GM13977 (cell line): ENCODE measurements at regions not wholly inside any gene's neighbourhood (a gene's known extent, or its start where the extent isn't known, plus 50 kb on each side); places are given as distances from the start of the nearest gene placed in this dataset.

Source experiments
- DNase-seq: peaks from one replicate; pipeline ENCODE4 v3.0.0; 2012; ENCODE audit warnings: low spot score
- in situ Hi-C: fragments of 300-500 bp; cut with MboI; formaldehyde crosslinking; loops from one replicate; pipeline ENCODE4 v1.12.0; 2022; ENCODE audit warnings: low sequenced_read_pairs, low pct_unique_long_range_greater_than_20kb, mixed read lengths, inconsistent platforms; ENCODE audit not compliant: unreplicated experiment
- TF ChIP-seq, protein P1 (sequence below): IDR thresholded peaks from 2 replicates; pipeline ENCODE4 v1.5.1; 2012; ENCODE audit warnings: mild to moderate bottlenecking, control low read depth; ENCODE audit not compliant: insufficient read depth; ENCODE audit errors: extremely low read depth, missing control alignments

DNA sequence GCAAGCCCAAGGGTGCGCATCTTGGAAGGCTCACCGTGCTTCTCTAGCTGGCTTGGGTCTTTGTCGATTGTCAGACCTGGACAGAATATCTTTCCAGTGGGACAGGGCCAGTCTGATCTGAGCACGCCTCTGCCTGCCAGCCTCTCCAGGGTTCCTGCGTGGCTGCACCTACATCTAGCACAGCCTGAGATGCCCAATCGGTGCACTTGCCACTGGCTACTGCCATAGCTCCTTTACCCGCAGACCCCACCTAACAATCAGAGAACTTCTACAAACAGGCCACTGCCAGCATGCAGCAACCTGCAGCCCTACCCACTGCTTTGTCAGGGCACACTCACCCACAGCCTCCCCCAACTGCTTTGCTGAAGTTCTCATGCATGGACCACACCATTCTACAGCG lies 56.7 kb upstream of the PHACTR3 start:
- DNase-seq = no peak
- in situ Hi-C loops = no loop called here
- TF ChIP-seq, protein P1, sequence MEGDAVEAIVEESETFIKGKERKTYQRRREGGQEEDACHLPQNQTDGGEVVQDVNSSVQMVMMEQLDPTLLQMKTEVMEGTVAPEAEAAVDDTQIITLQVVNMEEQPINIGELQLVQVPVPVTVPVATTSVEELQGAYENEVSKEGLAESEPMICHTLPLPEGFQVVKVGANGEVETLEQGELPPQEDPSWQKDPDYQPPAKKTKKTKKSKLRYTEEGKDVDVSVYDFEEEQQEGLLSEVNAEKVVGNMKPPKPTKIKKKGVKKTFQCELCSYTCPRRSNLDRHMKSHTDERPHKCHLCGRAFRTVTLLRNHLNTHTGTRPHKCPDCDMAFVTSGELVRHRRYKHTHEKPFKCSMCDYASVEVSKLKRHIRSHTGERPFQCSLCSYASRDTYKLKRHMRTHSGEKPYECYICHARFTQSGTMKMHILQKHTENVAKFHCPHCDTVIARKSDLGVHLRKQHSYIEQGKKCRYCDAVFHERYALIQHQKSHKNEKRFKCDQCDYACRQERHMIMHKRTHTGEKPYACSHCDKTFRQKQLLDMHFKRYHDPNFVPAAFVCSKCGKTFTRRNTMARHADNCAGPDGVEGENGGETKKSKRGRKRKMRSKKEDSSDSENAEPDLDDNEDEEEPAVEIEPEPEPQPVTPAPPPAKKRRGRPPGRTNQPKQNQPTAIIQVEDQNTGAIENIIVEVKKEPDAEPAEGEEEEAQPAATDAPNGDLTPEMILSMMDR = no peak
